BE2C (cell line): ENCODE measurements at regions not wholly inside any gene's neighbourhood (a gene's known extent, or its start where the extent isn't known, plus 50 kb on each side); places are given as distances from the start of the nearest gene placed in this dataset.

ENCODE experiments used
- DNase-seq: peaks from one replicate; pipeline ENCODE4 v3.0.0-alpha.2; 2020
- H3K27me3 ChIP-seq: fragments of 250-450 bp; sonication (Bioruptor Pico); 2 replicates; pipeline ENCODE4 v1.5.1; 2020; ENCODE audit warnings: mild to moderate bottlenecking
- H3K36me3 ChIP-seq: fragments of 250-450 bp; sonication (Bioruptor Pico); 2 replicates; pipeline ENCODE4 v1.5.1; 2020; ENCODE audit warnings: mild to moderate bottlenecking
- H3K4me1 ChIP-seq: fragments of 250-450 bp; sonication (Bioruptor Pico); 2 replicates; pipeline ENCODE4 v1.5.1; 2020
- H3K4me3 ChIP-seq: 2 replicates; pipeline ENCODE4 v1.5.1; 2011; ENCODE audit warnings: low read depth, low read length
- H3K9me3 ChIP-seq: fragments of 250-450 bp; sonication (Bioruptor Pico); 2 replicates; pipeline ENCODE4 v1.5.1; 2020
- TF ChIP-seq, protein P1 (sequence below): IDR thresholded peaks from 2 replicates; pipeline ENCODE4 v1.5.1; 2012; ENCODE audit warnings: mild to moderate bottlenecking, low read depth, low read length

DNA sequence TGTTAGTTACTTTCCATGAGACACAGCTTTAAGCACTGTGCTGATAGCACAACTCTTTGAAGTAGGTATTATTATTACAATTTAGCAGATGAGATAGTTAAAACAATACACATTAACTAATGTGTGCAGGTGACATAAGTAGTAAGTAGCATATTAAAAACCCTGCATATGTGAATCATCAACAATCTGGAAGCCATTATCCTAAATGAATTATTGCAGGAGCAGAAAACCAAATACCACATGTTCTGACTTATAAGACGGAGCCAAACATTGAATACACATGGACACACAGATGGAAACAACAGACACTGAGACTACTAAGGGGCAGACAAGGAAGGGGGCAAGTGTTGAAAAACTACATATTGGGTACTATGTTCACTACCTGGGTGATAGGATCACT lies 300.3 kb upstream of the GULP1 start:
- TF ChIP-seq, protein P1, sequence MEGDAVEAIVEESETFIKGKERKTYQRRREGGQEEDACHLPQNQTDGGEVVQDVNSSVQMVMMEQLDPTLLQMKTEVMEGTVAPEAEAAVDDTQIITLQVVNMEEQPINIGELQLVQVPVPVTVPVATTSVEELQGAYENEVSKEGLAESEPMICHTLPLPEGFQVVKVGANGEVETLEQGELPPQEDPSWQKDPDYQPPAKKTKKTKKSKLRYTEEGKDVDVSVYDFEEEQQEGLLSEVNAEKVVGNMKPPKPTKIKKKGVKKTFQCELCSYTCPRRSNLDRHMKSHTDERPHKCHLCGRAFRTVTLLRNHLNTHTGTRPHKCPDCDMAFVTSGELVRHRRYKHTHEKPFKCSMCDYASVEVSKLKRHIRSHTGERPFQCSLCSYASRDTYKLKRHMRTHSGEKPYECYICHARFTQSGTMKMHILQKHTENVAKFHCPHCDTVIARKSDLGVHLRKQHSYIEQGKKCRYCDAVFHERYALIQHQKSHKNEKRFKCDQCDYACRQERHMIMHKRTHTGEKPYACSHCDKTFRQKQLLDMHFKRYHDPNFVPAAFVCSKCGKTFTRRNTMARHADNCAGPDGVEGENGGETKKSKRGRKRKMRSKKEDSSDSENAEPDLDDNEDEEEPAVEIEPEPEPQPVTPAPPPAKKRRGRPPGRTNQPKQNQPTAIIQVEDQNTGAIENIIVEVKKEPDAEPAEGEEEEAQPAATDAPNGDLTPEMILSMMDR = no peak
- H3K9me3 ChIP-seq = no peaks in the 10 kb centered on the region
- no peak overlapping the region for H3K4me3 ChIP-seq
- H3K27me3 ChIP-seq = no peaks in the 10 kb centered on the region
- peaks cover 3% of the 10 kb centered on the region for H3K4me1 ChIP-seq
- DNase-seq = no peak
- no peaks in the 10 kb centered on the region for H3K36me3 ChIP-seq

DNA sequence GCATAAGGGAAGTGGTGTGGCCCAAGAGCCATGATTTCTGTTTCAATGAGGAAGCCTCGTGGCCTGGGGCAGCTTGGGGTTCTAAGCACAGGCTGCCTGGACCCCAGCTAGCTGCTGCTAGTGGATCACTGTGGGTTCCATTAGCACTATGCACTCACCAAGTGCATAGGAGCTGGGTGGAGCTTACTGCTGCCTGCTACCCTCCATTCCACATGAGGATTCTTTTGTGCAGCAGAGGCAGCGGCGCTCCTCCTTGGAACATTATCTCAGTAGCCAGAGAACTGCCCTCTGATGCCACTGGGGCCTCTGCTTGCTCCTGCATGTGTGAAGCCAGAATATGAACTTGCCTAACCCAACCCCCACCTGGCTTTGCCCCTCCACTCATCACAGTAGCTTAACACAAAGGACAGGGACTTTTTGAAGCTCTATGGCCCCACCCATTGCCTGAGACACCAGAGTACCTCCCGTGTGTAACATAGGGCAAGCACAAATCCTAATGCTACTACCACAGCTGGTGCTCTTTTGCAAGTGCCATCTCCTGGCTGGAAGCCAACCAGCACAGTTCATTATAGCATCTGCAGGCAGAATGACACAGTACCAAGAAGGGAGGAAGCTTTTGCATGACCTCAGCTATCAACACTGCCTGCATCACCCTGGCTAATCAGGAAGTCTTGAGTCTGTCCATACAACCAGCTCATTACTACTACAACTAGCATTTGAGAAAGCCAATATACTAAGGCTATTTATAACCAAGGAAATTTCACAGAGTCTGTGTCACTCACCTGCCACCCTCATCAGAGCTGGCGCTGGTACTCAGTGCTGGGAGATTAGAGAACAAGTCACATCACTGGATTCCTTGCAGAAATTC lies 297.0 kb upstream of the GULP1 start:
- no peaks in the 10 kb centered on the region for H3K9me3 ChIP-seq
- TF ChIP-seq, protein P1 = no peak
- no peaks in the 10 kb centered on the region for H3K36me3 ChIP-seq
- H3K27me3 ChIP-seq = no peaks in the 10 kb centered on the region
- DNase-seq = peak; percentile 75
- H3K4me1 ChIP-seq = peaks cover 3% of the 10 kb centered on the region
- no peak overlapping the region for H3K4me3 ChIP-seq

DNA sequence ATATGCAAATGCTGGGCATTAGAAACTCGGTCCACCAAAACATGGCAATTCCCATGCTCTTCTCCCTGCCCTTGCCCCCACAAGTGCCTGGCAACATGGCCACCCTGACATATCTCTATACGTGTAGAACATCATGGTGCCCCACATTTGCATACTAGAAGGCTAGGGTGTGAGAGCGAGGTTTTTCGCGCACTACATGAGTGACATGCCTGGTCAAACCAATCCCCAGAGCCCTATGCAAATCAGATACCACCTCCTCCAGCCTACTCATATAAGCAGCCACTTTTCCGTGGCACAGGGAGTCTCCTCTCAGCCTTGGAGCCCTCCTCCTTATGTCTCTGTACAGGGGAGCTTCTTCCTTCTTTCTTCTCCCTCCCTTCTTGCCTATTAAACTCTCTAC lies 296.1 kb upstream of the GULP1 start:
- DNase-seq = no peak
- H3K4me3 ChIP-seq = no peak overlapping the region
- H3K27me3 ChIP-seq = no peaks in the 10 kb centered on the region
- H3K9me3 ChIP-seq = no peaks in the 10 kb centered on the region
- TF ChIP-seq, protein P1 = no peak
- peaks cover 3% of the 10 kb centered on the region for H3K4me1 ChIP-seq
- H3K36me3 ChIP-seq = no peaks in the 10 kb centered on the region

DNA sequence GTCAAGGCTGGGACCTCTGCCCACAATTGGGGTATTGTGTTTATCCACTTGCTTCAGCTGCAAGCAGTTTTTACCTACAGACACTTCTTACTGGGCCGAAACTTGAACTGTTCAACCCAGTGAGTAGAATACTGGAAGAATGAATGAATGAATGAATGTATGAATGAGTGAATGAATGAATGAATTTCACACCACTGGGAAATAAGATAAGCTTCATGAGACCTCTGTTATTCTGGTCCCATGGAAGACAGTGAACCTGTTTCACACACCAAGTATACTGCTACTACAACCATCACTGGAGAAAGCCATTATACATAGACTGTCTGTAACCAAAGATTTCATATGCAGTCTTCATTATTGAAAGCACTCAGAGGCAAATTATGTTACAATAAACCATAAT lies 295.0 kb upstream of the GULP1 start:
- TF ChIP-seq, protein P1 = no peak
- no peaks in the 10 kb centered on the region for H3K36me3 ChIP-seq
- H3K27me3 ChIP-seq = no peaks in the 10 kb centered on the region
- H3K4me1 ChIP-seq = peaks cover 3% of the 10 kb centered on the region
- no peaks in the 10 kb centered on the region for H3K9me3 ChIP-seq
- no peak overlapping the region for H3K4me3 ChIP-seq
- DNase-seq = no peak

DNA sequence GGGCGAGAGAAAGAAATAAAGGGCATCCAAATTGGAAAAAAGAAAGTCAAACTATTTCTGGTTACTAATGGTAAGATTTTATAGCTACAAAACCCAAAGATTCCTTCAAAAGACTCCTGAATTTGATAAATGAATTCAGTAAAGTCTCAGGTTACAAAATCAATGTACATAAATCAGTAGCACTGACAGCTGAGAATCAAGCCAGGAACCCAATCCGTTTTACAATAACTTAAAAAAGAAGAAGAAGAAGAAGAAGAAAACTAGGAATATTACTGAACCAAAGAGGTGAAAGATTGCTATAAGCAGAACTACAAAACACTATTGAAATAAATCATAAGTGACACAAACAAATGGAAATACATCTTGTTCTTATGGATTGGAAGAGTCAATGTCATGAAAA lies 291.5 kb upstream of the GULP1 start:
- TF ChIP-seq, protein P1 = no peak
- no peaks in the 10 kb centered on the region for H3K9me3 ChIP-seq
- no peaks in the 10 kb centered on the region for H3K27me3 ChIP-seq
- no peaks in the 10 kb centered on the region for H3K4me1 ChIP-seq
- H3K36me3 ChIP-seq = no peaks in the 10 kb centered on the region
- DNase-seq = no peak
- H3K4me3 ChIP-seq = no peak overlapping the region

DNA sequence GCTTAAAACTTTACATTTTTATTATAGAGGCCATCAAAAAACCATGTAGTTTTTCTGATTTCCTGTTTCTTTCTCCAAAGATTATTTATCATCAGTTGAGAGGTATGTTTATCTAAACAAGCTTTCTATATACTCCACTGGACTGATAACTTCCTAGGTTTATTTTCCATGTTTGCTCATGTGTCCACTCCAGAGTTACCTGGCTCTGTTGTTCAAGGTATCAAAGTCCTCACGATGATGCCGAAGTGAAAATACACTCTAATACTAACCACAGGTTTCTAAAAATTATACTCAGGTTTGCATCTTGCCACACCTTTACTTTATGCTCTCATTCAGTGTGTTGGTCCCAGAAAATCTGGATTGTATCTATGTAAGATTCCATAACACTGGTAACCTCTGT lies 287.9 kb upstream of the GULP1 start:
- no peaks in the 10 kb centered on the region for H3K4me1 ChIP-seq
- TF ChIP-seq, protein P1 = no peak

More for the DNA sequence above, 287.9 kb upstream of the GULP1 start:
- no peaks in the 10 kb centered on the region for H3K27me3 ChIP-seq
- no peaks in the 10 kb centered on the region for H3K36me3 ChIP-seq
- DNase-seq = no peak
- H3K4me3 ChIP-seq = no peak overlapping the region
- H3K9me3 ChIP-seq = no peaks in the 10 kb centered on the region
